ENCODE measurements at regions not wholly inside any gene's neighbourhood (a gene's known extent, or its start where the extent isn't known, plus 50 kb on each side); places are given as distances from the start of the nearest gene placed in this dataset.

GRCh38 chr3:84836961-84837360, 121.8 kb upstream of the CADM2 start:
- no peak for DNase-seq (ENCODE audit: low spot score)

GRCh38 chr3:84877092-84877491, 81.7 kb upstream of the CADM2 start:
- DNase-seq (ENCODE audit: low spot score): no peak

- no peak for DNase-seq (ENCODE audit: low spot score)
Observed at GRCh38 chr3:84881288-84881687, 77.5 kb upstream of the CADM2 start.

DNA sequence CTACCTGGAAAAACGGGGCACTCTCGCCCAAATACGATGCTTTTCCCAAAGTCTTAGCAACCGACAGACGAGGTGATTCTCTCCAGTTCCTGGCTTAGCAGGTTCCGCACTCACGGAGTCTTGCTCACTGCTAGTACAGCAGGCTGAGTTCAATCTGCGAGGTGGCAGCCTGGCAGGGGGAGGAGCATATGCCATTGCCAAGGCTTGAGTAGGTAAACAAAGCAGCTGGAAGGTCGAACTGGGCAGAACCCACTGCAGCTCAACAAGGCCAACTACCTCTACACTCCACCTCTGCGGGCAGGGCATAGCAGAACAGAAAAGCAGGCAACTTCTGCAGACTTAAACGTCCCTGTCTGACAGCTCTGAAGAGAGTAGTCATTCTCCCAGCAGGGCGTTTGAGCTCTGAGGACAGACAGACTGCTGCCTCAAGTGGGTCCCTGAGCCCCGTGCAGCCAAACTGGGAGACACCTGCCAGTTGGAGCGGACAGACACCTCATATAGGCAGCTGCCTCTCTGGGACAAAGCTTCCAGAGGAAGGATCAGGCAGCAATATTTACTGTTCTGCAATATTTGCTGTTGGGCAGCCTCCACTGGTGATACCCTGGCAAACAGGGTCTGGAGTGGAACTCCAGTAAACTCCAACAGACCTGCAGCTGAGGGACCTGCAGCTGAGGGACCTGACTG, 73.4 kb upstream of the CADM2 start:
- DNase-seq (ENCODE audit: low spot score): no peak

DNA sequence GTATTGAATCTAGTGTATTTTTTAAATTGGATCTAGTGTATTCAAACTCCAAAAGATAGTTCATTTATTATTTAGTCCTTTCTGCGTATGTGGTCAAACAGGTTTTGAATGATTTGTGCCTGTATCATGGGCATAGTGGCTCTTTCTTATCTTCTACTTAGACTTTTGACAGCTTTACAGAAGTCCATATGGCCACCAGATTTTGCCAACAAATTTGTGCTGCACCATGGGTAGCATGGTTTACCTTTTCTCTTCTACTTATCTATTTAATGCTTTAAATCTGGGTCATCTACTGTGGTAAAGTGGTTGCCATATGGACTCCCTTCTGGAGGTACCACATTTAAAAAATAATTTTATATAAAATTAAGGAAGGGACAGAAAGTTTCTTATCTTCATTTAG, 66.9 kb upstream of the CADM2 start:
- no peak for DNase-seq (ENCODE audit: low spot score)

- DNase-seq (ENCODE audit: low spot score): no peak
Observed at GRCh38 chr3:84893211-84893610, 65.6 kb upstream of the CADM2 start.

DNA sequence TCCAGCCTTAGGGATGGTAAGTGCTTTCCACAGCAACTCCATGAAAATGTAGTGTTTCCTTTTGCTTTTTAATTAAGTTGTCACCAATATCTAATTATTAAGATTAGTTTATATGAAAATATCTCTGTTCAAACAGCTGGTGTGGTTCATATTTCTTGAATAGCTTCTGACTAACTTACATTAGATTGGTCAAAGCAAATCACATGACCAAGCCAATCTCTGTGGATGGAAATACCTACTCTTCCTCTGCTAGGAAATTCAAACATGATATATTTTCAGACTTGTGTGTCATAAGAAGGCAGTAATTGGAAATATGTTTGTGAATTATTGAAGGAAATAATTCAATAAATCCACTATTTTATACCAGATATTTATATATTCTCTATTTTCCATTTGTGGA, 54.6 kb upstream of the CADM2 start:
- no peak for DNase-seq (ENCODE audit: low spot score)

DNA sequence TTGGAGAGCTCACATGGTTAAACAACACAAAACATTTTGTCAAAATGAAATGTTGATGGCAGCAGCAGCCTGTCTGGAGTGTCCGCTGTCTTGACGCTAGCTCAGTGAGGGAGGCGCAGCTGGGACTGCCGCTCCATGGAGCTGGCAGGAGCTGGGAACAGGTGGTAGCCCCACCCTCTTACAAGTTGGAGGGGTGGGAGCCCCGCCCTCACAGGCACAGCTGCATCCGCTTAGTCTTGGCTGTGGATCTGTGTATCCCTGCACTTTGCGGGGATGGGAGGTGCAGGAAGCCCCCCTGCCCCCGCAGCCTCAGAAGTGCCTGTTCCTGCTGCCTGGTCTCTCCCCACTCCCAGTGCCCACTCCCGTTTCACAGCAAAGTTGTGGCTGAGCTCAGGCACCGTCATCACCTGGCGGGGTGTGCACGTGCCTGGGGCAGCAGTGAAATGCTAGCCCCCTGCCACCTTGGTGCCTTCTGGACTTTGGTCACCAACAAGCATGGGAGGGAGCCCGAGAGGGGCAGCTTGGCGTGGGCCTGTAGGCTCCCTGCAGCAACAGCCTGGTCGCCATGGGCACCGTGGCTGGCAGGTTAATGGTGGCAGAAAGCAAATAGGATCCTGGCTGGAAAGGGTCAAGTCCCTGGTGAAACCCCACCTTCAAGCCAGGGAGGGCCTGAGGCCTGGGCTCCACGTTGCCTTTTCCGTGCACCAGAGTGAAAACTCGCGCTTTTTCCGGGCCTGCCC, 53.8 kb upstream of the CADM2 start:
- peak; percentile 17 for DNase-seq (ENCODE audit: low spot score)

DNA sequence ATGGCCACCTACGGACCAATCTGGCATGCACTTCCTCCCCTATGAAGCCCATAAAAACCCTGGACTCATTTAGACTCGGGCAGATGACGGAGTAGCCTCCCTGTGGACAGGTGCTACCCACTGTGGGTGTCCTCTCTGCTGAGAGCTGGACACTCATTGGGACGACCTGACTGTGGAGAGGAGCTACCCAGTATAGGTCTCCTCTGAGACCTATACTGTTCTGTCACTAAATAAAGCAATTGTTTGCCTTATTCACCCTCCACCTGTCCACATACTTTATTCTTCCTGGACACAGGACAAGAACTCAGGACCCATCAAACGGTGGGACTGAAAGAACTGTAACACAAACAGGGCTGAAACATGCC, 53.3 kb upstream of the CADM2 start:
- DNase-seq (ENCODE audit: low spot score): no peak

GRCh38 chr3:84906065-84906464, 52.7 kb upstream of the CADM2 start:
- DNase-seq (ENCODE audit: low spot score): no peak
